ENCODE measurements at regions not wholly inside any gene's neighbourhood (a gene's known extent, or its start where the extent isn't known, plus 50 kb on each side); places are given as distances from the start of the nearest gene placed in this dataset.

DNA sequence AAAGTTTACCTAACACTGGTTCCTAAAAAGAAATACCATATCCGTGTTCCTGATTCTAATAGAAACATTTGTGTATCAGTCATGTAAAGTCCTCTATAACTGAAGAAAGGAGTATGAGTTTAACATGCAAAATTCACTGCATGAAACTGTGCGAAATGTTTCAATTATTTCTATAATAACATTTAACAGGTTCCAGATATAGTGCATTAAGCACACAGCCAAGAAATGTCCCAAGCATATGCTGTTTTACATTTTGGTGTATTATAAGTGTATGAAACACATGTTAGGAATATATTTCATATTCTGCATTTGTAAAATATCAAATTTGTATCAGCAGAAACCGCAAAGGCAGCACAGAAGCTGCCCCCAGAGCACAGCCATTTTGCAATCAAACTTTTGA lies 764.9 kb downstream of the KCNJ2 start:
- no peaks in the 10 kb centered on the region for H3K36me3 ChIP-seq (ENCODE audit: insufficient read depth, low read length)
- TF ChIP-seq EZH2phosphoT487 (IDR thresholded peaks at IDR 0.05; ENCODE audit: borderline replicate concordance), result no peak
- TF ChIP-seq, protein P1, sequence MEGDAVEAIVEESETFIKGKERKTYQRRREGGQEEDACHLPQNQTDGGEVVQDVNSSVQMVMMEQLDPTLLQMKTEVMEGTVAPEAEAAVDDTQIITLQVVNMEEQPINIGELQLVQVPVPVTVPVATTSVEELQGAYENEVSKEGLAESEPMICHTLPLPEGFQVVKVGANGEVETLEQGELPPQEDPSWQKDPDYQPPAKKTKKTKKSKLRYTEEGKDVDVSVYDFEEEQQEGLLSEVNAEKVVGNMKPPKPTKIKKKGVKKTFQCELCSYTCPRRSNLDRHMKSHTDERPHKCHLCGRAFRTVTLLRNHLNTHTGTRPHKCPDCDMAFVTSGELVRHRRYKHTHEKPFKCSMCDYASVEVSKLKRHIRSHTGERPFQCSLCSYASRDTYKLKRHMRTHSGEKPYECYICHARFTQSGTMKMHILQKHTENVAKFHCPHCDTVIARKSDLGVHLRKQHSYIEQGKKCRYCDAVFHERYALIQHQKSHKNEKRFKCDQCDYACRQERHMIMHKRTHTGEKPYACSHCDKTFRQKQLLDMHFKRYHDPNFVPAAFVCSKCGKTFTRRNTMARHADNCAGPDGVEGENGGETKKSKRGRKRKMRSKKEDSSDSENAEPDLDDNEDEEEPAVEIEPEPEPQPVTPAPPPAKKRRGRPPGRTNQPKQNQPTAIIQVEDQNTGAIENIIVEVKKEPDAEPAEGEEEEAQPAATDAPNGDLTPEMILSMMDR (conservative IDR thresholded peaks at IDR 0.05; ENCODE audit: low read length), result no peak
- H3K9ac ChIP-seq (ENCODE audit: low read depth, low read length, poor library complexity, severe bottlenecking), result no peak overlapping the region
- no peak overlapping the region for H3K4me3 ChIP-seq (ENCODE audit: low read length, poor library complexity, severe bottlenecking)
- no peaks in the 10 kb centered on the region for H3K79me2 ChIP-seq (ENCODE audit: insufficient read depth, low read length)
- H3F3A ChIP-seq (ENCODE audit: low read depth), result no peaks in the 10 kb centered on the region
- H3K27me3 ChIP-seq (ENCODE audit: insufficient read depth, low read length, poor library complexity, severe bottlenecking), result no peaks in the 10 kb centered on the region
- H3K4me1 ChIP-seq (ENCODE audit: insufficient read depth, low read length, poor library complexity, severe bottlenecking), result no peaks in the 10 kb centered on the region
- H3K9me2 ChIP-seq (replicated peaks; ENCODE audit: low read depth, low read length), result no peaks in the 10 kb centered on the region
- 0 out of 2 replicates have a peak, but pooled peaks cover 2% of the 10 kb centered on the region for H3K9me3 ChIP-seq (ENCODE audit: insufficient read depth, low read depth, low read length)
- H2AFZ ChIP-seq (ENCODE audit: low read length), result no peak overlapping the region
- no peak overlapping the region for H3K4me2 ChIP-seq (ENCODE audit: low read depth, low read length, poor library complexity, severe bottlenecking)
- H4K20me1 ChIP-seq (ENCODE audit: insufficient read depth, low read length, poor library complexity, severe bottlenecking), result no peaks in the 10 kb centered on the region

DNA sequence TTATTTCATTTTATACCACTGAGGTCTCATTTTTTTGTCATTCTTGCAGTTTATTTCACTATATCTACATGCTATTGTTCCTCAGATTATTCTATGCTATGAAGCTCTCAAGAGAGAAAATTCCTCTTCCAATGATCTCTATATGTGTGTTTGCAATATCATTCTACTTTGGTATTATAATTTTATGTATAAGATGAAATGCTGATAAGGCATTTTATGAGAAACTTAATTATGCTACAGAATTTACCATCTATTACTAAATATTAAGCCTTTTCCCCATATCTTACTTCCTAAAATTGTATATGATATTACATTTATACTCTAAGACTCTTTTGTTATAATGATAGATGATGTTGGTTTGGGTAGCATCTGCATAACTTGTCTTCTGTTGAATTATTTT lies 765.5 kb downstream of the KCNJ2 start:
- Histone ChIP-seq H3K4me3 (ENCODE audit: low read length, poor library complexity, severe bottlenecking) (no peak overlapping the region), H3K9me3 (ENCODE audit: insufficient read depth, low read depth, low read length) (no peaks in the 10 kb centered on the region), H2AFZ (ENCODE audit: low read length) (no peak overlapping the region), H3F3A (ENCODE audit: low read depth) (no peaks in the 10 kb centered on the region), H4K20me1 (ENCODE audit: insufficient read depth, low read length, poor library complexity, severe bottlenecking) (no peaks in the 10 kb centered on the region), H3K4me2 (ENCODE audit: low read depth, low read length, poor library complexity, severe bottlenecking) (no peak overlapping the region), H3K4me1 (ENCODE audit: insufficient read depth, low read length, poor library complexity, severe bottlenecking) (no peaks in the 10 kb centered on the region), H3K9ac (ENCODE audit: low read depth, low read length, poor library complexity, severe bottlenecking) (no peak overlapping the region), H3K79me2 (ENCODE audit: insufficient read depth, low read length) (no peaks in the 10 kb centered on the region), H3K36me3 (ENCODE audit: insufficient read depth, low read length) (no peaks in the 10 kb centered on the region), H3K9me2 (replicated peaks; ENCODE audit: low read depth, low read length) (no peaks in the 10 kb centered on the region), H3K27me3 (ENCODE audit: insufficient read depth, low read length, poor library complexity, severe bottlenecking) (no peaks in the 10 kb centered on the region)
- TF ChIP-seq EZH2phosphoT487 (IDR thresholded peaks at IDR 0.05; ENCODE audit: borderline replicate concordance), result no peak
- TF ChIP-seq, protein P1 (conservative IDR thresholded peaks at IDR 0.05; ENCODE audit: low read length), result no peak

DNA sequence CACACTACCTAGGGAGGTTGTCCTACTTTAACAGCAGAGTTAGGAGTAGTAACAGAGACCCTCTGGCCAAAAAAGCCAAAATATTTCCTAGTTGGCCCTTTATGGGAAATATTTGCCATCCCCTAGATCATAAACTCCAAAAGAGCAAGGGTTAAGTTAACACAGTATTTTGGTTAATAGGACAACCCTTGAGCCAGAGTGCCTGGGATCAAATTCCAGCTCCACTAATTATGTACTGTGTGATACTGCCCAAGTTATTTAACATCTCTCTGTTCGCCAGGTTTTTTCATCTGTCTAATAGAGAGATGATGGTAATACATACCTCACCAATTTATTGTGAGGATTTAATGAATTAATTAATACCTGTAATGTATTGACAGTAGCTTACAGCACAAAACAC lies 767.4 kb downstream of the KCNJ2 start:
- no peaks in the 10 kb centered on the region for H4K20me1 ChIP-seq (ENCODE audit: insufficient read depth, low read length, poor library complexity, severe bottlenecking)
- H3K9ac ChIP-seq (ENCODE audit: low read depth, low read length, poor library complexity, severe bottlenecking), result no peak overlapping the region
- H2AFZ ChIP-seq (ENCODE audit: low read length), result no peak overlapping the region
- H3K27me3 ChIP-seq (ENCODE audit: insufficient read depth, low read length, poor library complexity, severe bottlenecking), result no peaks in the 10 kb centered on the region
- no peaks in the 10 kb centered on the region for H3K4me1 ChIP-seq (ENCODE audit: insufficient read depth, low read length, poor library complexity, severe bottlenecking)
- TF ChIP-seq, protein P1 (conservative IDR thresholded peaks at IDR 0.05; ENCODE audit: low read length), result no peak
- no peak for TF ChIP-seq EZH2phosphoT487 (IDR thresholded peaks at IDR 0.05; ENCODE audit: borderline replicate concordance)
- H3K4me3 ChIP-seq (ENCODE audit: low read length, poor library complexity, severe bottlenecking), result no peak overlapping the region
- no peak overlapping the region for H3K4me2 ChIP-seq (ENCODE audit: low read depth, low read length, poor library complexity, severe bottlenecking)
- no peaks in the 10 kb centered on the region for H3K9me2 ChIP-seq (replicated peaks; ENCODE audit: low read depth, low read length)
- H3K9me3 ChIP-seq (ENCODE audit: insufficient read depth, low read depth, low read length), result no peaks in the 10 kb centered on the region
- H3K36me3 ChIP-seq (ENCODE audit: insufficient read depth, low read length), result no peaks in the 10 kb centered on the region
- no peaks in the 10 kb centered on the region for H3K79me2 ChIP-seq (ENCODE audit: insufficient read depth, low read length)
- no peaks in the 10 kb centered on the region for H3F3A ChIP-seq (ENCODE audit: low read depth)

Data from Loucy (cell line).